HG03520 (cell line): ENCODE measurements at regions not wholly inside any gene's neighbourhood (a gene's known extent, or its start where the extent isn't known, plus 50 kb on each side); places are given as distances from the start of the nearest gene placed in this dataset.

ENCODE experiments used
- ATAC-seq: cut with Tn5 transposase; IDR thresholded peaks from one replicate; pipeline ENCODE4 v1.9.1; 2021; ENCODE audit warnings: mild to moderate bottlenecking, moderate library complexity; ENCODE audit not compliant: unreplicated experiment

- no peak for ATAC-seq
Measured at GRCh38 chr16:18059577-18059976, 277.0 kb downstream of the NPIPA8 start.

- ATAC-seq: no peak
Measured at GRCh38 chr16:18059089-18059488, 277.4 kb downstream of the NPIPA8 start.

- no peak for ATAC-seq
Measured at GRCh38 chr16:18055411-18055916, 281.1 kb downstream of the NPIPA8 start.

- ATAC-seq: no peak
Measured at GRCh38 chr16:18050777-18051176, 285.8 kb downstream of the NPIPA8 start.

GRCh38 chr16:18050234-18050633 is 286.3 kb downstream of the NPIPA8 start:
- no peak for ATAC-seq

- no peak for ATAC-seq
Measured at GRCh38 chr16:18049547-18050133, 286.9 kb downstream of the NPIPA8 start.

GRCh38 chr16:18048853-18049546 is 287.5 kb downstream of the NPIPA8 start:
- no peak for ATAC-seq

- ATAC-seq: no peak
Measured at GRCh38 chr16:18047761-18048160, 288.8 kb downstream of the NPIPA8 start.

GRCh38 chr16:18045356-18045755 is 291.2 kb downstream of the NPIPA8 start:
- no peak for ATAC-seq

- no peak for ATAC-seq
Measured at GRCh38 chr16:18041864-18042834, 294.4 kb downstream of the NPIPA8 start.

GRCh38 chr16:18039931-18040330 is 296.6 kb downstream of the NPIPA8 start:
- no peak for ATAC-seq

- ATAC-seq: no peak
Measured at GRCh38 chr16:18037051-18037450, 299.5 kb downstream of the NPIPA8 start.

- ATAC-seq: no peak
Measured at GRCh38 chr16:18024611-18025010, 311.9 kb downstream of the NPIPA8 start.

- ATAC-seq: no peak
Measured at GRCh38 chr16:18018376-18018775, 318.2 kb downstream of the NPIPA8 start.

GRCh38 chr16:18013863-18014262 is 322.7 kb downstream of the NPIPA8 start:
- no peak for ATAC-seq

GRCh38 chr16:18008356-18008755 is 328.2 kb downstream of the NPIPA8 start:
- no peak for ATAC-seq

GRCh38 chr16:18003033-18003432 is 333.5 kb downstream of the NPIPA8 start:
- ATAC-seq: no peak

GRCh38 chr16:17998996-17999395 is 337.5 kb downstream of the NPIPA8 start:
- no peak for ATAC-seq

- no peak for ATAC-seq
Measured at GRCh38 chr16:17998550-17998949, 338.0 kb downstream of the NPIPA8 start.

- no peak for ATAC-seq
Measured at GRCh38 chr16:17994027-17994426, 342.5 kb downstream of the NPIPA8 start.

GRCh38 chr16:17992416-17992815 is 344.1 kb downstream of the NPIPA8 start:
- ATAC-seq: no peak
